GDM1 (cell line): ENCODE measurements at regions not wholly inside any gene's neighbourhood (a gene's known extent, or its start where the extent isn't known, plus 50 kb on each side); places are given as distances from the start of the nearest gene placed in this dataset.
"Not testable (repeated sequence)": the region's sequence is repeated elsewhere in the genome, so short reads cannot be mapped to it uniquely, and the experiment has no call there.

Source experiments
- DNase-seq: peaks from one replicate; lab custom pipeline; 2025; lab: John Stamatoyannopoulos, UW

DNA sequence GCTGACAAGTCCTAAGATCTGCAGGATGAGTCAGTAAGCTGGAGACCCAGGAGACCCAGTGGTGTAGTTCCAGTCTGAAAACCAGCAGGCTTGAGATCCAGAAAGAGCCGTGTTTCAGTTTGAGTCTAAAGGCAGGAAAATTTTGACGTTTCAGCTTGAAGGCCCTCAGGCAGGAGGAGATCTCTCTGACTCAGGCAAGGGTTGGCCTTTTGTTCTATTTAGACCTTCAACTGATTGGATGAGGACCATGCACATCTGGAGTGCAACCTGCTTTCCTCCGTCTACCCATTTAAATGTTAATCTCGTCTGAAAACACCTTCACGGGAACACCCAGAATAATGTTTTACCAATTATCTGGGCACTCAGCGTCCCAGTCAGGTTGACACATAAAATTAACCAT is 69.5 kb downstream of the NPIPA7 start:
- DNase-seq = not testable (repeated sequence)

DNA sequence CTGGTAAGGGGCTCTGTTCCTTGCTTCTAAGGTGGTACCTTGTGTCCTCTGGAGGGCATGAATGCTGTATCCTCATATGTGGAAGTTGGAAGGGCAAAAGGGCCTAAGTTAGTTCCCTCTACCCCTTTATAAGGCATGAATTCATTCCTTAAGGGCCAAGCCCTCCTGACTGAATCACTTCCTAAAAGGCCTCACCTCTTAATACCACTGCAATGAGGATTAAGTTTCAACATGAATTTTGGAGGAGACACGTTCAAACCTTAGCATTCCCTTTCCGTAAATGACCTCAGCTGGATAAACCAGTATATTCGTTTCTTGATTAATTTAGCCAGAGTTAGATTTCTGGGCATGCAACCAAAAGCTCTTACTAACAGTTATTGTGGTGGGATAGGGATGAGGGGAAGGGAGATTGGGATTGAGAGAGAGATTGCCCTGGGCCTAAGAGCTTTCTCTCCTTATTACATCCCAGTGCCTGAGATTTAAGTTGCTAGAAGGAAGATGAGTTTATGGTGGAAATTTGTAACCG is 70.8 kb downstream of the NPIPA7 start:
- not testable (repeated sequence) for DNase-seq

DNA sequence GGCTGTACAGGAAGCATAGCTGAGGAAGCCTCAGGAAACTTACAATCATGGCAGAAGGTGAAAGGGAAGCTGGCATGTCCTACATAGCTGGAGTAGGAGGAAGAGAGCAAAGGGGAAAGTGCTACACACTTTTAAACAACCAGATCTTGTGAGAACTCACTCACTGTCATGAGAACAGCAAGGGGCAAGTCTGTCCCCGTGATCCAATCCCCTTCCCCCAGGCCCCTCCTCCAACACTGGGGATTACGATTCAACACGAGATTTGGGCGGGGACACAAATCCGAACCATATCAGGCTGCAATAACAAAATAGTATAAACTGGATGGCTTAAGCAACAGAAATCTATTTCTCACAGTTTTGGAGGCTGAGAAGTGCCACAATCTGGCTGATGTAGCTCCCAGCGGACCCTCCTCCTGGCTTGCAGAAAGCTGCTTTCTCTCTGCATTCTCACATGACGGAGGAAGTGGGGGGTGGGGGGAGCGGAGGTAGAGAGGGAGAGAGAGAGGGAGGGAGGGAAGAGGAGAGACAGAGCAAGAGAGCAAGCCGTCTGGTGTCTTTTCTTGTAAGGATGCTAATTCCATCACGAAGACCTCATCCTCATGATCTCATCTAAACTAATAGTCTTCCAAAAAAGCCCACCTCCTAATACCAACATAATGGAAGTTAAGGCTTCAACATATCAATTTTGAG is 72.9 kb downstream of the NPIPA7 start:
- DNase-seq = not testable (repeated sequence)

DNA sequence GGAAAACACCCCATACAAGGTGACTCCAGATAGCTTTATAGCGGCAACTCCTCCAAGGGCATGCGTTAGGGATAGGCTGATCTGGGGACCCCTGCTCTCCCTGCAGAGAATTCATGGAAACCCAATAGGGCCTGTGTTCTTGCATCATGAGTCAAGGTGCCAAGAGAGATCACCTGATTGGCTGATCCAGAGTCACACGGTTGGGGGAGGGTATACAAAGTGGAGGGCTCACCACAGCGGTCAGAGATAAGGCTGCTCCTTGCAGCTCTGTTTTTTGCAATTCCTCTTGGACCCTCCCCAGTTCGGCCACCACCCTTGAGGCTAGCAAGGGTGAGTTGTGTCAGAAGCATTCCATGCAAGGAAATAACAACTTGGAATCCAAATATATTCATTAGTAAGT is 79.6 kb downstream of the NPIPA7 start:
- not testable (repeated sequence) for DNase-seq

DNA sequence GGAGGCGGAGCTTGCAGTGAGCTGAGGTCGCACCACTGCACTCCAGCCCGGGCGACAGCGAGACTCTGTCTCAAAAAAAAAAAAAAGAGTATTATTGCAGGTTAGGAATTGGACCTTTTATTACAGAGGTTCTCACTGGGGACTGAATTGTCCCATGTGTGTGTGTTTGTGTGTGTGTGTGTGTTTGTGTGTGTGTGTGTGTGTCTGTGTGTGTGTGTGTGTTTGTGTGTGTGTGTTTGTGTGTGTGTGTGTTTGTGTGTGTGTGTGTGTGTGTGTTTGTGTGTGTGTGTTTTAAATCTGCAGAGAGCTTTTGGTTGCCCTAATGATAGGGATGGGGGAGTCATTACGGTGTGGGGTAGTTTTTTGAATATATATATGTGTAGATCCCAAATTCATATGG is 84.9 kb downstream of the NPIPA7 start:
- DNase-seq = not testable (repeated sequence)

DNA sequence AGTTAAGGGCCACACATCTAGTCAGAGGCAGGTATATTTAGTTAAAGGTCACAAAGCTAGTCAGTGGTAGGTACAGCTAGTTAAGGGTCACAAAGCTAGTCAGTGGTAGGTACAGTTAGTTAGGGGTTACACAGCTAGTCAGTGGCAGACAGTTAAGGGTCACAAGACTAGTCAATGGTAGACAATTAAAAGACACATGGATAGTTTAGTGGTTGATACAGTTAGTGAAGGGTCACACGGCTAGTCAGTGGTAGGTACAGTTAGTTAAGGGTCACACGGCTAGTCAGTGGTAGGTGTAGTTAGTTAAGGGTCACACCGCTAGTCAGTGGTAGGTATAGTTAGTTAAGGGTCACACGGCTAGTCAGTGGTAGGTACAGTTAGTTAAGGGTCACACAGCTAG is 110.0 kb downstream of the NPIPA7 start:
- not testable (repeated sequence) for DNase-seq

DNA sequence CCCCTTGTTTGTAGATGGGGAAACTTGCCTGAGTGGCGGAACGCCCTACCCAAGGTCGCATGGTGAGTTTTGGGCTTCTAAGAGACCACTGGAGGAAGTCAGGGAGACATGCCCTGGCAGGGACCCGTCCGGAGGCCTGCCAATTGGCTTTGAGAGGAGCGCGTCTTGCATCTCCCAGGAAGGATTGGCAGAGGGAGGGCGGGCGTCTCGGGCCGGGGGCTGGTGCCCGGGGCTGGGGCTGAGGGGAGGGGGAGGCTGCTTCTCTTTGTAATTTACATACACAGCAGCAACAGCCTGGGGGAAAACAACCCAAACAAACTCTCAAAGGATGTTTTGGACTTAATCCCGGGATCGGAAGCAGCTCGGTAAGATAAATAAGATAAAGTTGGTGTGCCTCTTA is 110.5 kb downstream of the NPIPA7 start:
- DNase-seq = not testable (repeated sequence)

DNA sequence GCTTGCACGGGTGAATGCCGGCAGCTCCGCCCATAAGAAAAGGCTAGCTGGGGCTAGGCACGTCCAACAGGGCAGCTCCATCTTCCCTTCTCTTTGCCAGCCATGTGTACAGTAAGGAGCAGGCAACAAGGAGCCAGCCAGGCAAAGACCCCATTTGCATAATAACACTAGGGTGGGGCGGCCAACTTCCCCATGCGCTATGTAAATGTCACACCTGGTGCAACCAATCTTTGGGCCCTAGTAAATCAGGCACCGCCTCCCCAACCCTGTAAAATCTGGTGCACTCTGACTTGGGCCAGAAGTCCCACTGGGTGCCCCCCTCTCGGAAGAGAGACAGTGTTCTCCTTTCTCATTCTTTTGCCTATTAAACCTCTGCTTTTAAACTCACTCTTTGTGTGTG is 115.2 kb downstream of the NPIPA7 start:
- not testable (repeated sequence) for DNase-seq

DNA sequence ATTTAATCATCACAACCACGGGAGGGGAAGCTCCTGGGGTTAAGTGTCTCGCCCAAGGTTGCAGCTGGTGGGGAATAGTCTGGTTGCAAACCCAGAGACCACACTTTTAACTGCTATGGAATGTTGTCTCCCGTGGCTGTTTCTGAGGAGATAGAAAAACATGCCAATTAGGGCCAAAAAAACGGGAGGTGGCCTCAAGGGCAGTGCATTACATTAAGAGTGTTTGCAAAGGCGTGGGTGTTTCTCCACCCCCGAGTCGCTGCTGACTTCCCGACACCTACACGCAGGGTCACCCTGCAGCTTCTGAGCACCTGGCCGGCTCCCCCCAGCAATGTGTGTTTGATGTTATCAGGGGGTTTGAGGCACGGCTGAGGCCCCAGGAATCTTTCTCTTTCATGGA is 116.1 kb downstream of the NPIPA7 start:
- DNase-seq = not testable (repeated sequence)

DNA sequence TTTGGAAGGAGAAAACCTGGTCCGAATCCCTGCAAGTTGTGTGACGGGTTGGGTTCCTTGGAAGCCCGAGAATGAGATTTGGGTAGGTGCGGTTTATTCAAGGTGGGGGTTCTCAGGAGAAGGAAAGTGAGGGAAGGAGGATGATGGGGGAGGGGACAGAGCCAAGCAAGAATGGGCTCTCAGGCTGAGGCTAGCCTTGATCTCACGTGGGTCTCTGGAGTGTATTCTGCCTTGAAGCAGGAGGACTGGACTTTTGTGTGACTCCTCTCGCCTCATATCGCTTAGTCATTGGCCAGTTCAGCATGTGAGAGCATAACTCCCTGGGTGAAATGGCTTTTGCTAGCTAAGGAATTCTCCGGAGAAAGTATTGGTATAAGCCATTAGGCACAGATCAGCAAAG is 120.9 kb downstream of the NPIPA7 start:
- DNase-seq = not testable (repeated sequence)

DNA sequence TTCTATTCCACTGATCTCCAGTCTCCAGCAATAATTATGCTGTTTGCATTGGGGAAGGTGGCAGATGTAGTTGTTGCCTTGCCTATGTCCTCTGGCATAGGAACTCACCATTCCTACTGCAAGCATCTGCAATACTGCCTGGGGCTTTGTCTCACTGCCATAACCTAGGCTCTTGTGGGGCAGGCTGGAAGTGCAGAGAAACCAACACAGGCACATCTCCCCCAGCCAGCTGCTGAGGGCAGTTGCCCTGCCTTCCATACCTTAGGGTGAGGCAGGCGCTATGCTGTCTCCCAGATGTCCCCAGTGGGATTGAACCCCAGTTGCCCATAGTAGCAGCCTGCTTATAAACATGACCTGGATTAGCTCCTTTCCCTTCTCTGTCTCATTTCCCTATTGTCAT is 128.1 kb downstream of the NPIPA7 start:
- DNase-seq = not testable (repeated sequence)

DNA sequence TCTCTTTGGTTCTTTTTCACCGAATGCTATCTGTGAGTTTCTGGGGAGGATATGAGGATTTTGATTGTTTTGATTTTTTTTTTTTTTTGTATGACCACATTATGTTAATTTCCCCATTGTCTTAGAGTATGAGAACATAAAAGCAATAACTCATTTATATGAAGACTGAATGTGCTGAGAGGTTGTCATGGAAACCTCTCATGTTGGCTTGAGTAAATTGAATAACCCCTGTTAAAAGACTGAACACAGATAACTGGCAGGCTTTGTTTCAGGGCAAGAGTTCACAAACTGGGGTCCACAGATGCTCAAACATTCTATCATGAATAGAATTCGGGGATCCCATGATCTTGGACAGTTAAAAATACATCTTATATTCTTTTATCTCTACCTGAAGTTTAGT is 129.4 kb downstream of the NPIPA7 start:
- not testable (repeated sequence) for DNase-seq

DNA sequence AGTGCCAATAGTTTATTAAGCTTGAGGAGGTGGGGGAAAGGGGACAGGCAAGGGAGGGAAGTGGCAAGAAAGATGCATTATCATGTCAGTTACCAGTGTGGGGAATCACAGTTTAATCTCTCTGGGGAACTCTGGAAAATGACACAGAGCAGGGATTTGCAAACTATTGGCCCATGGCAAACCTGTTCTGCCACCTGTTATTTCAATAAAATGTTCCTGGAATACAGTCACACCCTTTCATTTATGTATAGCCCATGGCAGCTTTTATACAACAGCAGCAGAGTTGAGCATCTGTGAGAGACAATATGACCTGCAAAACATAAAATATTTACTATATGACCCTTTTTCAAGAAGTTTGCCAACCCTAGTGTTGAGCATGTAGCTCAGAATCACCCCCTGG is 140.5 kb downstream of the NPIPA7 start:
- DNase-seq = not testable (repeated sequence)

DNA sequence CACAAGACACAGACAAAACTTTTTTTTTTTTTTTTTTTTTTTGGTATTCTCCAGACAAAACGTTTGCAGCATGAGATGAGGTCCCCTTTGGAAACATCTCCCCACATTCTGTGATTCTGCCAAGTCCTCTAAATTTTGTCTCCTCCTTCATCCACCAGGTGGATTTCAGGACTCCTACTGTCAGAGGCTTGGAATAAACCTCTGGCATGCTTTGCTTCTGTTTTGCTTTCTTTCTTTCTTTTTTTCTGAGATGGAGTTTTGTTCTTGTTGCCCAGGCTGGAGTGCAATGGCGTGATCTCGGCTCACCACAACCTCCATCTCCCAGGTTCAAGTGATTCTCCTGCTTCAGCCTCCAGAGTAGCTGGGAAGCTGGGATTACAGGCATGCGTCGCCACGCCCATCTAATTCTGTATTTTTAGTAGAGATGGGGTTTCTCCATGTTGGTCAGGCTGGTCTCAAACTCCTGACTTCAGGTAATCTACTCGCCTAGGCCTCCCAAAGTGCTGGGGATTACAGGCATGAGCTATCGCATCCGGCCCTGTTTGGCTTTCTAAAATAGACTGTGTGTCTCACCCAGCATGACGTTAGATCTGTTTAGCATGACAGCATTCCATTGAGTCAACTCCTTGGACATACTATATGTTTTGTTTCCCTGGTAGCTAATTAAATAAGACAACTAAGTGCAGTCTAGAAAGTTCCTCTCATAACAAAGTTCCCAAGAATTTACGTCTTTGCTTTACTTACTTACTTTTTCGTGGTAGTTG is 142.5 kb downstream of the NPIPA7 start:
- DNase-seq = not testable (repeated sequence)

DNA sequence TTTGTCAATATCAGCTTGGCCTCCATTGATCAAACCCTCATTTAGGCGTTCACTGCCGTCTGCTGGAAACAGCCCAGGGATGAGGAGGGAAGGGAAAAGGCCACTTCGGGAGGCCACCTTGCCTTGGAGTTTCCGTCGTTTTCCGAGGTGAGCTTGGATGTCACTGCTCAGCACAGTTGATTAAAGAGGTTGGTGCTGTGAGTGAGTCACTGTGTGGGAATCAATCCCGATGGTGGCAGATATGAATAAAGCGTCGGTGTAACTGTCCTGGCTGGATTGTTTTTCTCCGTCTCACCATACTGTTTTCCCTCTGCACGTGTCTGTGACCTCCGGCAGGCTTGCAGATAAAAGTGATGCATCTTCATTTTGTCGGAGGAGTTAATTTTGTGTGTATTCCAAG is 148.1 kb downstream of the NPIPA7 start:
- DNase-seq = not testable (repeated sequence)

DNA sequence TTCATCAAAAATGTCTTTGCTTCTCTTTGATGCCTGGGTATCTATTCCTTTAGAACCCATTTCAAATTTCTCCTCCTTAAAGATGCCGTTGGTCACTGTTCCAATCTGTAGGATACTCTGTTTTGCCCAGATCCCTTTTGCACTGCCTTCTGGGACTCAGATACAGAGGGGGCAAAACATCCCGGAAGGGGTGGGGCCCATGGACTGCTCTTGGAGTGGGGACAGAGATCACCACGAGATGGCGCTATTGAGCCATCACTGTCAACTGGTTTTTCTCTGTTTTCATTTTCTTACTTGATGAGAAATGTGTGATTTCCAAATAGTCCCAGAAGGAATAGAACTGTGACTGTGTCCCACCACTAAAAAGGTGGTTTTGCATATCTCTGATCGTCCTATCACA is 151.8 kb downstream of the NPIPA7 start:
- DNase-seq = not testable (repeated sequence)

DNA sequence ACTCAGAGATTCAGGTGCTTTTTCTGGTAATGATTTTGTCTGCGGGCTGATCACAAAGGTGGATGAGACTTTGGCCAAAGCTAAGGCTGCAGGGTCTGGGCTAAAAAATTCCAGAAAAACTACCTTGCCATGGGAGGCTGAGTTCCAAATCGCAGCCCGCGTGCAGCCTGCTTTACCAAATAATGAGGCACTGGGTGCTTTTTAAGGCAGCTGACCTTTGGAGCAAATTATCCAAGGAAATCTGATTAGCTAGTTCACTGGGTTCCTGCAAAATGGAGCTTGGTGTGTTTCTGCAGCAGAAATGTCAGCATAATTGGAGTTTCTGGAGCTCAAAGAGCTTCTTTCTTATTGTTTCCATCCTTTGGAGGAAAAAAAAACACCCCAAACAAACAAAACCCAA is 156.6 kb downstream of the NPIPA7 start:
- not testable (repeated sequence) for DNase-seq

DNA sequence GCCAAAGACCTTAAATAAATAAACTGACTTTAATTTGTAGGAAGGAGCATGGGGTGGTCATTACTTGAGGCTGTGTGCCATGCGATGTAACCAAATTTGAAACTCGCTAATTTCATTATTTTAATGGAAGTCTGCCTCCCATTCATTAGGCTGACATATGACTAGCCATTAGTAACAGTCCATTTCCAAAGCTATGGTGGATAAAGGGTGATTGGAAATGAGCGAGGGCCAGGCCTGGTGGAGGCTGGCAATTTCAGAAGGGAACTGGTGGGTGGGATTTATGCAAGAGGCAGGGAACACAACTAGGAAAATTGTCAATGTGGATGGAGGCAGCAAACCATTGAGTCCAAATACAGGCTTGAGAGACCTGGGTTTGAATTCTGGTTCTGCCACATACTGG is 157.2 kb downstream of the NPIPA7 start:
- not testable (repeated sequence) for DNase-seq

DNA sequence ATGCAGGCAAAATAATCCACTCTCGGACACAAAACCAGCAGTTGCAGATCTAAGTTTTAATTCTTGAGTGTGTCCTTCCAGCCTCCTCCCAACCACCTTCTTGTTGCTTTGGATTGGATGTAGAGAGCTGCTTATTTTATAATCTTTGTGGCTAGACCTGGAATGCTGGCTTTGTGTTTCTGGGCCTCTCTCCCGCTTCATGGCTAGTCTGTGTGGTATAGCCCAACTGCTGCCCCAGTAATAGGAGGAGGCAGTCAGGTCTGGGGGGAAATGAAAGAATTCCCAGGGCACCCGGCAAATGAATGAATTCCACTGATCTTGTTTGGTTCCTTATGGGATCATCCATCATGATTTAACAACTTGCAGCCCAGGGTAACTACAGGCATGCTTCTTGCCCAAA is 170.8 kb downstream of the NPIPA7 start:
- not testable (repeated sequence) for DNase-seq

DNA sequence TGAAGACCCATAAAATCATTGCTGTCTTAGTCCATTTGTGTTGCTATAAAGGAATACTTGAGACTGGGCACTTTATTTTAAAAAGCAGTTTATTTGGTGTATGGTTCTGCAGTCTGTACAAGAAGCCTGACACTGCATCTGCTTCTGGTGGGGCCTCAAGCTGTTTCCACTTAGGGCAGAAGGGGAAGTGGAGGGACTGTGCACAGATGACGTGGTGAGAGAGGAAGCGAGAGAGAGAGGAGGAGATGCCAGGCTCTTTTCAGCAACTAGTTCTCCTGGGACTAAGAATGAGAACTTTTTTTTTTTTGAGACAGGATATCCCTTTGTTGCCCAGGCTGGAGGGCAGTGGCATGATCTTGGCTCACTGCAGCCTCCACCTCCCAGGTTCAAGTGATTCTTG is 171.9 kb downstream of the NPIPA7 start:
- not testable (repeated sequence) for DNase-seq

DNA sequence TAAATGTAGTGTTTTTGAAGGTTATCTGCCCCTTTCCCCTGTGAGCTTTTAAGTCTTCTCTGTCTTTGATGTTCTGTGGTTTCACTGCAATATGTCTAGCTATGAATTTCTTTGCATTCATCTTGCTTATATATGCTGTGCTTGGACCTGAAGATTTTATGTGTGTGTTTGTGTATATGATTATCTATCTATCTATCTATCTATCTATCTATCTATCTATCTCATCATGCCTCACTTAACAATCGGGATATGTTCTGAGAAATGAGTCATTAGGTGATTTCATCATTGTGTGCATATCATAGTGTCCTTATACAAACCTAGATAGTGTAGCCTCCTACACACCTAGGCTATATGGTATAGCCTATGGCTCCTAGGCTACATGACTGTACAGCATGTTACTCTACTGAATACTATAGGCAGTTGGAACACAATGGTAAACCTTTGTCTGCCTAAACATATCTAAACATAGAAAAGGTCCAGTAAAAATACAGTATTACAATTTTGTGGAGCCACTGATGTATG is 173.9 kb downstream of the NPIPA7 start:
- DNase-seq = not testable (repeated sequence)

DNA sequence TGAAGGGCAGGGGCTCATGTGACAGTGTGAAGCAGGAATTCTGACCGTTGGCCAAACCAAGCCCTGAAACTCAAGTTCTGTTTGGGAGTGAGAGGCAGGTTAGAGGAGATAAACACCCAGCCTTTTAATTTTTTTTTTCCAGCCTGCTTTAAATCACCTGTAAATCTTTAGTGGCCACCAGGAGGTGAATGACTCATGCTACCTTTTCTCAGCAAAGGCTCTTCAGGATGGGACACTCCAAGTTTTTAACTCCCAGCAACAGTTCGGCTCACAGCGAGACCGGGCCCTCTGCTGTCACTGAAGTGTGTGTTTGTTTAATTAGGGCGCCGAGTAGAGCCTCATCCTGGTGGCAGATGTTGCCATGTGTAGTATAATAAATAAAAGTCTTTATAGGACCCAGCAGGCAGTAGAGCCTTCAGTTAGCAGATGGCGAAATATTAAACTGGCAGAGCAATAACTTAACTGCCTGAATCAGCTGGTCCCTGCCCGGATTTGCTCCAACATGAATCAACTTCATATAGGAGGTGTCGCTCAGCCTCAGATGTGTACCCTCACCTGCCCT is 180.3 kb downstream of the NPIPA7 start:
- DNase-seq = not testable (repeated sequence)

DNA sequence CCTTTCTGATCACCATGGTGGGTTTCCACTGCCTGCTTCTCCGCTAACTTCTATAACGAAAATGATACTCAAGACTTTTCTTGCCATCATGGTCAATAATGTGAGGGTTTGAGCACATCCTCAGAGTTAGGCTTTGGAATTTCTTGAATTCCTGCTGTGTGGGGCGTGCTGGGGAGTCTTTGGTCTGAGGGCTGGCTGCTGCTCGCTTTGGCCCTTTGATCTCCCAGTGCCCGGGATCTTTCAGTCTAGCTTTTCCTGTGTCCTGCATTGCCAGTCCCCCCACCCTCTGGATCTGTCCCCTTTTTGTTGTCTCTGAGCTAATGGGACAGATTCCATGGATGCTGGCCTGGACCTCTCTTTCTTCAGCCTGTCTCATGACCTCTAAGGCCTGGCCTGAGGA is 182.6 kb downstream of the NPIPA7 start:
- DNase-seq = not testable (repeated sequence)
